HCT116 (cell line): ENCODE measurements at regions not wholly inside any gene's neighbourhood (a gene's known extent, or its start where the extent isn't known, plus 50 kb on each side); places are given as distances from the start of the nearest gene placed in this dataset.
"Not testable (repeated sequence)": the region's sequence is repeated elsewhere in the genome, so short reads cannot be mapped to it uniquely, and the experiment has no call there.

Source experiments
- SP1 ChIP-seq: IDR thresholded peaks from 2 replicates; pipeline ENCODE4 v1.6.1; 2012; ENCODE audit warnings: low read depth
- TF ChIP-seq, protein P1 (sequence below), 3 experiments: fragments of 200-600 bp in 1 of 3; sonication (generic) in 1 of 3; IDR thresholded peaks in 2 of 3; conservative IDR thresholded peaks in 1 of 3; 2 replicates each; pipeline ENCODE4 v1.5.1; 2012 to 2017; ENCODE audit warnings: low read depth in 2 of 3, low read length in 2 of 3, antibody characterized with exemption in 1 of 3, borderline replicate concordance in 1 of 3, control low read depth in 1 of 3, mild to moderate bottlenecking in 1 of 3, mixed read lengths in 1 of 3, mixed run types in 1 of 3, moderate library complexity in 1 of 3; ENCODE audit not compliant: insufficient read depth in 1 of 3

DNA sequence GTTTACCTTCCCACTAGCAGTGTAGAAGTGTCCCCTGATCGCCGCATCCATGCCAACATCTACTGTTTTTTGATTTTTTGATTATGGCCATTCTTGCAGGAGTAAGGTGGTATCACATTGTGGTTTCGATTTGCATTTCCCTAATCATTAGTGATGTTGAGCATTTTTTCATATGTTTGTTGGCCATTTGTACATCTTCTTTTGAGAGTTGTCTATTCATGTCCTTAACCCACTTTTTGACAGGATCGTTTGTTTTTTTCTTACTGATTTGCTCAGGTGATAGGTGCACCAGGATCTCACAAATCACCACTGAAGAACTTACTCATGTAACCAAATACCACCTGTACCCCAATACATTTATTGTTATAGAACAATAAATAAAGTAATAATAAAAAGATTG, 114.5 kb downstream of the GATA6 start:
- not testable (repeated sequence) for TF ChIP-seq SP1
- TF ChIP-seq, protein P1, sequence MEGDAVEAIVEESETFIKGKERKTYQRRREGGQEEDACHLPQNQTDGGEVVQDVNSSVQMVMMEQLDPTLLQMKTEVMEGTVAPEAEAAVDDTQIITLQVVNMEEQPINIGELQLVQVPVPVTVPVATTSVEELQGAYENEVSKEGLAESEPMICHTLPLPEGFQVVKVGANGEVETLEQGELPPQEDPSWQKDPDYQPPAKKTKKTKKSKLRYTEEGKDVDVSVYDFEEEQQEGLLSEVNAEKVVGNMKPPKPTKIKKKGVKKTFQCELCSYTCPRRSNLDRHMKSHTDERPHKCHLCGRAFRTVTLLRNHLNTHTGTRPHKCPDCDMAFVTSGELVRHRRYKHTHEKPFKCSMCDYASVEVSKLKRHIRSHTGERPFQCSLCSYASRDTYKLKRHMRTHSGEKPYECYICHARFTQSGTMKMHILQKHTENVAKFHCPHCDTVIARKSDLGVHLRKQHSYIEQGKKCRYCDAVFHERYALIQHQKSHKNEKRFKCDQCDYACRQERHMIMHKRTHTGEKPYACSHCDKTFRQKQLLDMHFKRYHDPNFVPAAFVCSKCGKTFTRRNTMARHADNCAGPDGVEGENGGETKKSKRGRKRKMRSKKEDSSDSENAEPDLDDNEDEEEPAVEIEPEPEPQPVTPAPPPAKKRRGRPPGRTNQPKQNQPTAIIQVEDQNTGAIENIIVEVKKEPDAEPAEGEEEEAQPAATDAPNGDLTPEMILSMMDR (IDR thresholded peaks at IDR 0.05 in 2 of 3, conservative IDR thresholded peaks at IDR 0.05 in 1 of 3; ENCODE audit: borderline replicate concordance in 1 of 3, insufficient read depth in 1 of 3, low read depth in 2 of 3, low read length in 2 of 3): not testable (repeated sequence)
